CD4-positive, alpha-beta T cell treated with Interferon alpha-2 for 1 hour (primary cell): ENCODE measurements at regions not wholly inside any gene's neighbourhood (a gene's known extent, or its start where the extent isn't known, plus 50 kb on each side); places are given as distances from the start of the nearest gene placed in this dataset.
"Not testable (repeated sequence)": the region's sequence is repeated elsewhere in the genome, so short reads cannot be mapped to it uniquely, and the experiment has no call there.

Experiments
- DNase-seq, 2 donors: peaks; one replicate each; pipeline ENCODE4 v3.0.0-alpha.2; 2020 to 2022

- DNase-seq: peak in 1 of 2 donors; percentile 5
These were observed 286.1 kb upstream of the TBL1XR1 start for GRCh38 chr3:177483182-177483967.

DNA sequence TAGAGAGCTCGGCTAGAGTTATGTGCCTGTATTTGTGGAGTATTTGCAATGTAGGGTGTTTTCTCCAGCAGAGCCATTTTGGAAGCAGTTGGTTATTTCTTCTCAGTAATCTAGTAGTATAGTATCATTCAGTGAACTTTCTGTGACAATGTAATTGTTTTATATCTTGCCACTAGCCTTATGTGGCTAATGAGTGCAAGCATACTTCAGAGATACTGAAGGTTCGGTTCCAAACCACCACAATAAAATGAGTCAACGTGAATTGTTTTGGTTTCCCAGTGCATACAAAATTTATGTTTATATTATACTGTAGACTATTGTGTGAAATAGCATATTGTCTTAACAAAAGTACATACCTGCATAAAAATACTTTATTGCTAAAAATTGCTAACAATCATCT lies 286.9 kb upstream of the TBL1XR1 start:
- no peak for DNase-seq

GRCh38 chr3:177484926-177485325 lies 287.6 kb upstream of the TBL1XR1 start:
- DNase-seq: no peak

GRCh38 chr3:177487635-177488186 lies 290.4 kb upstream of the TBL1XR1 start:
- no peak for DNase-seq

- no peak for DNase-seq
These were observed 291.5 kb upstream of the TBL1XR1 start for GRCh38 chr3:177488740-177489139.

GRCh38 chr3:177490626-177491025 lies 293.3 kb upstream of the TBL1XR1 start:
- DNase-seq: no peak

DNA sequence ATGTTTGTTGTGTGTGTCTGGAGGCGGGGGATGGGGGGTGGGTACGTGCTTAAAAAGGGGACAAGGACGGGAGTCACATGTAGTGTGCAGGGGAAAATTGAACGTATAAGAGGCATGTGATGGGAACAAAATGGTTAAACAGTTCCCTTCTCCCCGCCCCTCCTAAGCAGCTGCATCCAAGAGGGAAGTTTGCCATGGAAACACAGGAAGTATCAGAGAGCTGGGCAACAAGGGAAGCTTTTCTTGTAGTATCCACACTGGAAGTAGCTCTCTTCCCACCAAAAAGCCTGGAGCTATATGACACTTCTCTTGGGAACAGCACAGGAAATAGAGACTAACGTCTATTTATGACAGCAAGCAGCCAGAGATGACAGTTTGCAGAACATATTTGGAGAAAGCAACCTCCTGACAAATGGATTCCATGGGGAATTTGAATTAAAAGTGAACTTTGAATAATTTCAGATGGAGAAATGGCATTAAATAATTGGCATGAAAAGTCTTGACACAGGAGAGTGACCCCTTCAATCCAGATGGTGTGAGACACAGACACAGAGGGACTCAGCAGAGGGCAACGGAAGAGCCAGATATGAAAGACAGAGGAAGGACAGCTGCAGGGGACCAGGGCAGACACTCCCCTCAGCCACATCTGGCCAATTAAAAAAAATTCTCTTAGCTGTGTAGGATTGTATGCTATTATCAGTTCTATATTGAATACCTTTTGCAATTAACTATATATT lies 294.2 kb upstream of the TBL1XR1 start:
- no peak for DNase-seq

GRCh38 chr3:177493091-177493490 lies 295.8 kb upstream of the TBL1XR1 start:
- DNase-seq: no peak

GRCh38 chr3:177494216-177494615 lies 296.9 kb upstream of the TBL1XR1 start:
- DNase-seq: no peak

GRCh38 chr3:177495566-177495965 lies 298.3 kb upstream of the TBL1XR1 start:
- no peak for DNase-seq

DNA sequence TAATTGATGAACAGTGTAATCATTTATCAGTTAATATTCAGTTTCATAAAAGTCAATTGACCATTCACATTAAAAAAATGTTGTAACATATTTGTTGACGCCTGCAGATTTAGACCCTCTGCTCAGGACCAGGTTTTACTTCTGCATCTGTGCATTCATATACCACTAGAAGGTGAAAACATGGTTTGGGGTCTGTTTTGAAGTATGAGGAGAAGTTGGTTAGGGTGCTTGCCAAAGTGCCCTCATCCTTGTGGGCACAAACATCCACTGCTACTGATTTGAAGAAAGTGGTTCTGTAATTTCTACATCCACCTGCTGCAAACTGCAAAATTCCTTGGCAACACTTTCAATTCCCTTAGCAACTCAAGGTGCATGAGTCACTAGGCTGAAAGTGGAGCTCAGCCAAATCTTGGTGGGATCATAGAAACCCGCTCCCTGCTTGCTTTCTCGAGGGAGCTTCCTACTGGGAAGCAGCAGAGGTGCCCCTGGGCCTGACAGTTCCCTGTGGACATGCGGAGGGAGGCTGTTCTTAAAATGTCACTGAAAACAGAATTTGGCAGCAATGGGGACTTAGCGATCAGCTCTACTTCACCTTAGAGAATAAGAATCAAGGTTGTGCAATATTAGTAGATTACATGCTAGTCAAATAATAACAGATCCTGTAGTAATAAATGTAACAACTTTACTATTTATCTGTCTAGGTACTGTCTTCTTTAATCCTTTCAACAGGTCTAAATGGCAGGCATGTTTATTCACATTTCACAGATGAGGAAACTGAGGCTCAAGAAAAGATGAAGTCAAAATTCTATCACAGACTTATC lies 301.0 kb upstream of the TBL1XR1 start:
- DNase-seq: no peak

- DNase-seq: not testable (repeated sequence)
These were observed 301.8 kb upstream of the TBL1XR1 start for GRCh38 chr3:177499039-177499438.

DNA sequence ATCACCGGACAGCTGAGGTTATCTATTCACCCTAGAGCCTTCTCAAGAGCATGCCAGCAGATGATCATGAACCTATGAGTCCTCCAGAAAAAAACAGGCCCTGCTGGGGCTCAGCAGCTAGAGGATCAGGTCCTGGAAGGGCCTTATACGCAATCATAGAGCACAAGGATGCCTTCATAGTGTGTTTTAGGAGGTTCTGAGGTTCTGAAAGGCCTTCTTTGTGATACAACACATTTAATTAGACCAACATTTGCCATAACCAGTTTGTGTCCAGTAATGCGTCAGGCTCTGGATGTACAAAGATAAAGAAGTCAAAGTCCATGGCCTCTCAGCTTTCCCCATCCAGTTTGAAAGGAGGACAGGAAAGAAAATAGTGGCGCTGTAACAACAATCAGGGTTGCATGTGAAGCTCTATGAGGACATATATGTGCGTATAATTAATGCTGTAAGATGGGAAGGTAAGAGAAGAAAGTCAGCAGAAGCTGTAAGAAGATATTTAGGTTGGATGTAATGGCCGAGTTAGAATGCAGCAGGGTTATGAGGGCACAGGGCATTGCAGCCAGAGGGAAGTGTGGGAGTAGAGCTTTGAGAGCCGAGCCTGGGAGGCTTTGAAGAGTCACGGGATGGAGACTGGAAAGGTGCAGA lies 302.6 kb upstream of the TBL1XR1 start:
- DNase-seq: no peak

GRCh38 chr3:177510693-177511216 lies 313.5 kb upstream of the TBL1XR1 start:
- DNase-seq: no peak

DNA sequence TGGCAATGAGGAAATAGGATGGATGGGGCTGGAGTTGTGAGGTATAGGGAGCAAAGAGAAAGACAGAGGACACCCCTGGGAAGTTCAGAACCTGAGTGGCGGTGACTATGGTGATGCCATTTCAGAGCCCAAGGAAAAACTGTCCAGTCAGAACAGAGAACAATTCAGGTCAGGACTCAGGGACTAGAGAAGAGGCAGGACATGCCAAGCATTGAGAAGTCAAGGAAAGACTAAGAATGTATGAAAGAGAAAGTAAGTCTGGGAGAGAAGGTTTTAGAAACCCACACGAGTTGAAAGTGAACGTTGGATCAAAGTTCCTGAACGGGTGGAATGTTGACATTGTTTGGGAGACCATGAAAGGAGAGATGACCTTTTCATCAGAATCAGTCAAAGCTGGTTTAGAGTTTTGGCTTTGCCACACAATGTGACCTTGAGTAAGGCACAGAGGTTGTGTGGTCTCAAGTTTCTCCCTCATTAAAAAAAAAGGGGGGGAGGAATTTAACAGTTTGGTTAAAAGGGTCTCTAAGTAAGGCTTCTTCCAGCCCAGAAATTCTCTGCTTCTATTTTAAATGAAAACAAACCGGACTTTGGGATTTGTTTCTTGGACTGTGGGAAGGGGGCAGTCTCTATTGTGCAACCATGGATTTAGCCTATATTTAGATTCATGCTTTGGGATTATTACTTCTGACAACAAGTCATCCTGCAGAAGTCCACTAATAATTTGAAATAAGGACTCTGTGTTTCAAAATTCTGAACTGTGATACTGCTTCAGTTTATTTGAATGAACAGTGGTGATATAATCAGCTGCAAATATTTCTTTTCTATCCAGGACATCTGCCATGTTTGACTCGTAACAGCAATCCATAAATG lies 315.9 kb upstream of the TBL1XR1 start:
- DNase-seq: no peak

DNA sequence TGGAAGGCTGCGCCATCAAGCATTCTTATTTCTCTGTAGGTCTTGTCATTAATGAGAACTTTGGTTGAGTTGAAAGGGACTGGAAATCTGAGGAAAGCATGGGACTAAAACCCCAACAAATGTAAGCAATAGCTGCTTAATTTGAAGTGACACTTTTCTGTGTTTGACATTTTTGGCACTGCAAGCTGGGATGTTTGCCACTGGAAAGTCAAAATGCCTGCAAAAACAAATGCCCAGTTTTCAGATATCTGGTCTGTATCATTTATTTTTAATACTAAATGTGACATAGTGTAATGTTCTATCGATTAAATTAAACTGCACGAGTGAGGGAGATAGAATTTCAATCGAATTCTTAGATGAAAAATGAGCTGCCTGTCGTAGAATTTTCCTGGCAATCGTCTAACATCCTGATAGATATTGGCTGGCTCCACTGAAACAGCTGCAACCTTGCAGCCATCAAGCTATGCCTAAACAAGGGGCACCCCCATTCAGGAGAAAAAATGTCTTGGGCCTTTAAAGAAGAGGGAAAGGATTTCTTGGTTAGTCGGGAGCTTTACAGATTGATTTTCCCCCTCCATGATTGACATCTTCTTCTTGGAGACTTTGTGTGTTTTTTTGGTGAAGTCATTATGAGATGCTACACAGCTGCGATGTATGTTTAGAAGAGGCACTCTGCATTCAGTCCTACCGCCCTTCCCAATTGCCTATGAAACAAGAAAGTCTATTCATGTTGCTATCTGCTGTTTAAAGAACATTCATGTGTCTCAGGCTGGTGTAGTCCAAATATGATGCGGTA lies 316.7 kb upstream of the TBL1XR1 start:
- no peak for DNase-seq

- DNase-seq: no peak
These were observed 317.6 kb upstream of the TBL1XR1 start for GRCh38 chr3:177514611-177515499.

DNA sequence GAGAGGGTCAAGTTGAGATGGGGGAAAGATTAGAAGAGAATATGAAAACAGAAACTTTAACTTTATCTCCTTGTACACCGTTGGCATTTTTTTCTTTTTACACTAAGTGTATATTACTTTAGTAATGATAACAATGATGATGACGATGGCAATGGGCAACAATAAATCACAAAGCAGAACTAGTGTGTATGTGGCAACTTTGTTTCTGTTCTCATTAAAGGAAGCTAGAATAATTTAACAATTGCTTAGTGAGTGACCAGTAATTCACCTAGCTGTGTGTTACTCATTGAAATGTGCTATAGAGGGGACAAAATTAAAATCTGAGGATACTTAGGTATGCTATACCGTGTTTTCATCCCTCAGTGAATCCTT lies 318.5 kb upstream of the TBL1XR1 start:
- no peak for DNase-seq
